ENCODE measurements at regions not wholly inside any gene's neighbourhood (a gene's known extent, or its start where the extent isn't known, plus 50 kb on each side); places are given as distances from the start of the nearest gene placed in this dataset.

DNA sequence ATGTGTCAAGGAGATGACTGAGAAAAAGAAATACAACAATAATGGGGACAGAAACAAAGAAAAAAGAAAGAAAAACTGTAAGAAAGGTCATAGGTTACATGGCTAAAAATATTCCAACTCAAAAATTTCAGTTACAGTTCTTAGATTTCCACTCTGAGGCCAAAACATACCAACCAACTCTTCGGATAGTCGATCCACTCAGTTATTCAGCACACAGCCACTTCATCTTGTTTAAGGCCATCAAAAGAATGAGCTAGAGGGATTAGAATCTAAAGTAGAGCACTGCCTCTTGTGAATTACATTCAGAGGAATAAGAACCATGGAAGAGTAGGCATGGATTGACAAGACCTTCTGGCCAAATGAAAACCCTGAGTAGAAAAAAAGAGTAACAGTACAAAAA is 277.0 kb downstream of the MRPL39 start:
- Mint-ChIP-seq H3K27ac (ENCODE audit: unreplicated experiment) (no peak overlapping the region), H3K36me3 (ENCODE audit: low read depth) (no peaks in the 10 kb centered on the region), H3K4me3 (ENCODE audit: unreplicated experiment) (no peak overlapping the region), H3K4me1 (ENCODE audit: low read depth) (peaks cover 10% of the 10 kb centered on the region), H3K27me3 (ENCODE audit: low read depth) (no peaks in the 10 kb centered on the region), H3K9me3 (ENCODE audit: low read depth) (peaks cover 11% of the 10 kb centered on the region)
- no peak for DNase-seq (ENCODE audit: low spot score)
- TF ChIP-seq, protein P1, sequence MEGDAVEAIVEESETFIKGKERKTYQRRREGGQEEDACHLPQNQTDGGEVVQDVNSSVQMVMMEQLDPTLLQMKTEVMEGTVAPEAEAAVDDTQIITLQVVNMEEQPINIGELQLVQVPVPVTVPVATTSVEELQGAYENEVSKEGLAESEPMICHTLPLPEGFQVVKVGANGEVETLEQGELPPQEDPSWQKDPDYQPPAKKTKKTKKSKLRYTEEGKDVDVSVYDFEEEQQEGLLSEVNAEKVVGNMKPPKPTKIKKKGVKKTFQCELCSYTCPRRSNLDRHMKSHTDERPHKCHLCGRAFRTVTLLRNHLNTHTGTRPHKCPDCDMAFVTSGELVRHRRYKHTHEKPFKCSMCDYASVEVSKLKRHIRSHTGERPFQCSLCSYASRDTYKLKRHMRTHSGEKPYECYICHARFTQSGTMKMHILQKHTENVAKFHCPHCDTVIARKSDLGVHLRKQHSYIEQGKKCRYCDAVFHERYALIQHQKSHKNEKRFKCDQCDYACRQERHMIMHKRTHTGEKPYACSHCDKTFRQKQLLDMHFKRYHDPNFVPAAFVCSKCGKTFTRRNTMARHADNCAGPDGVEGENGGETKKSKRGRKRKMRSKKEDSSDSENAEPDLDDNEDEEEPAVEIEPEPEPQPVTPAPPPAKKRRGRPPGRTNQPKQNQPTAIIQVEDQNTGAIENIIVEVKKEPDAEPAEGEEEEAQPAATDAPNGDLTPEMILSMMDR (IDR thresholded peaks at IDR 0.05): no peak

GRCh38 chr21:25329227-25329825 is 278.0 kb downstream of the MRPL39 start:
- no peak for DNase-seq (ENCODE audit: low spot score)
- Mint-ChIP-seq H3K9me3 (ENCODE audit: low read depth) (peaks cover 10% of the 10 kb centered on the region), H3K27ac (ENCODE audit: unreplicated experiment) (no peak overlapping the region), H3K27me3 (ENCODE audit: low read depth) (no peaks in the 10 kb centered on the region), H3K4me3 (ENCODE audit: unreplicated experiment) (no peak overlapping the region), H3K4me1 (ENCODE audit: low read depth) (peaks cover 10% of the 10 kb centered on the region), H3K36me3 (ENCODE audit: low read depth) (no peaks in the 10 kb centered on the region)
- TF ChIP-seq, protein P1 (IDR thresholded peaks at IDR 0.05): no peak

DNA sequence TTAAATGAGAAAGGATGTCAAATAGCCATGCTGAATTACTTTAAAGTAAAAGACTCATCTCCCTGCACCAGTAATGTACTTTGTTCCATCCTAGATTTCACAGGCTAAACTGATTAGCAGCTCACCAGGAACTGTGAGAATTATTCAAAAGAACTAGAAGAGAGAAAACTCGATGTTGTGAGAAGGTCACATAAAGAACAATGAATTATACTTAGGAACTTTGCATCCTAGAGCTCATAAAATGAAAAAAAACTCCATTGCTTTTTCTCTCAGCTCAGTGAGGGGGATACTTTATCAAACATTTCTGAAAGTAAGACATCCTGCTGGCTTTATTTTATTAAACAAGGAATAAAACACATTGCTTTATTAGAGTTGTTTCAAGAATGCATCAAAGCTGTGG is 278.5 kb downstream of the MRPL39 start:
- Mint-ChIP-seq H3K9me3 (ENCODE audit: low read depth) (peaks cover 11% of the 10 kb centered on the region), H3K27me3 (ENCODE audit: low read depth) (no peaks in the 10 kb centered on the region), H3K36me3 (ENCODE audit: low read depth) (no peaks in the 10 kb centered on the region), H3K4me1 (ENCODE audit: low read depth) (peaks cover 13% of the 10 kb centered on the region), H3K27ac (ENCODE audit: unreplicated experiment) (no peak overlapping the region), H3K4me3 (ENCODE audit: unreplicated experiment) (no peak overlapping the region)
- TF ChIP-seq, protein P1 (IDR thresholded peaks at IDR 0.05): no peak
- no peak for DNase-seq (ENCODE audit: low spot score)

DNA sequence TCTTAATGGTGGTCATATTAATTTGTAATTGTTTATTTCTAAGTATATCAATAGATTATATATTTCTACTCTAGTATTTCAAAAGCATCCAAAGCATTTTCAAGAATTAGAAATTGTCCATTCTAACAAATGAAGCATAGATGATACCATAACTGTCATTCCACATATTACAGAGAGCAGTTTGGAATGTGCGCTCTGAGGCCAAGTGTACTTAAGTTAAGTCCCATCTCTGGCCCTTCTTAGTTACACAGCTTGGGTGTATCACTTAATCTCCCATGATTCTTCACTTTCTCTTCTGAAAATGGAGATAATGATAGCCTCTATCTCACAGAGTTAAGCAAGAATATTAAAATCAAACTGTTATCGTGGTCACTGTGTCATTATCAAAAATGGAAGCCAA is 281.1 kb downstream of the MRPL39 start:
- TF ChIP-seq, protein P1 (IDR thresholded peaks at IDR 0.05): no peak
- Mint-ChIP-seq H3K4me1 (ENCODE audit: low read depth) (peaks cover 13% of the 10 kb centered on the region), H3K4me3 (ENCODE audit: unreplicated experiment) (no peak overlapping the region), H3K27me3 (ENCODE audit: low read depth) (no peaks in the 10 kb centered on the region), H3K9me3 (ENCODE audit: low read depth) (peaks cover 10% of the 10 kb centered on the region), H3K36me3 (ENCODE audit: low read depth) (no peaks in the 10 kb centered on the region), H3K27ac (ENCODE audit: unreplicated experiment) (no peak overlapping the region)
- no peak for DNase-seq (ENCODE audit: low spot score)

DNA sequence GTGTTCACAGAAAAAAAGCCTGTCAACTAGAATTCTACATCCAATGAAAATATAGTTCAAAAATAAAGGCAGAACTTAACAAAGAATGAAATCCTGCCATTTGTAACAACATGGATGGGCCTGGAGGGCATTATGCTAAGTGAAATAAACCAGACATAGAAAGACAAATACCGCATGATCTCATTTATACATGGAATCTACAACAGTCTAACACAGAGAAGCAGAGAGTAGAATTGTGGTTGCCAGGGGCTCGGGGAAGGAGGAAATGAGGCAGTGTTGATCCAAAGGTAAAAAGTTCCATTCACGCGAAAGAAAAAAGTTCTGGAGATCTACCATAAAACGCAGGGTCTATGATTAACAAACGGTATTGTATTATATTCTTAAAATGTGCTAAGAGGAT is 282.6 kb downstream of the MRPL39 start:
- H3K9me3 Mint-ChIP-seq (ENCODE audit: low read depth): peaks cover 6% of the 10 kb centered on the region
- TF ChIP-seq, protein P1 (IDR thresholded peaks at IDR 0.05): no peak
- H3K4me1 Mint-ChIP-seq (ENCODE audit: low read depth): peaks cover 9% of the 10 kb centered on the region
- H3K27ac Mint-ChIP-seq (ENCODE audit: unreplicated experiment): no peak overlapping the region
- H3K4me3 Mint-ChIP-seq (ENCODE audit: unreplicated experiment): no peak overlapping the region
- no peak for DNase-seq (ENCODE audit: low spot score)
- H3K36me3 Mint-ChIP-seq (ENCODE audit: low read depth): no peaks in the 10 kb centered on the region
- no peaks in the 10 kb centered on the region for H3K27me3 Mint-ChIP-seq (ENCODE audit: low read depth)

Measured in chondrocyte (in vitro differentiated cells).